ENCODE measurements at regions not wholly inside any gene's neighbourhood (a gene's known extent, or its start where the extent isn't known, plus 50 kb on each side); places are given as distances from the start of the nearest gene placed in this dataset.

GRCh38 chr2:18829251-18829902 is 240.0 kb upstream of the NT5C1B start:
- TF ChIP-seq EZH2 (IDR thresholded peaks at IDR 0.05; ENCODE audit: insufficient read depth, poor library complexity, severe bottlenecking) (no peak), EZH2phosphoT487 (IDR thresholded peaks at IDR 0.05; ENCODE audit: insufficient read depth, low read depth) (0 out of 2 replicates have a peak, but pooled peaks have one; percentile 54)
